Body of pancreas (tissue), 4 donors: ENCODE measurements at regions not wholly inside any gene's neighbourhood (a gene's known extent, or its start where the extent isn't known, plus 50 kb on each side); places are given as distances from the start of the nearest gene placed in this dataset.

Experiments
- ATAC-seq: fragments of 150-250 bp; one replicate; pipeline ENCODE4 v1.9.1; 2016
- DNase-seq, 4 donors: peaks; one replicate each; pipeline ENCODE4 v3.0.0-alpha.2; 2019
- H3K27ac ChIP-seq, 4 donors: fragments of 200-600 bp; sonication (generic); 1 replicate in 3 of 4; 2 replicates in 1 of 4; pipeline versions ENCODE4 v1.5.1 to v1.6.1; 2016 to 2019; ENCODE audit warnings: mild to moderate bottlenecking in 1 of 4, mixed read lengths in 1 of 4, moderate library complexity in 1 of 4
- H3K27me3 ChIP-seq, 2 donors: fragments of 200-600 bp; sonication (generic); one replicate each; pipeline ENCODE4 v1.6.0; 2016; ENCODE audit warnings: mild to moderate bottlenecking in 1 of 2
- H3K36me3 ChIP-seq, 2 donors: fragments of 200-600 bp; sonication (generic); replicated peaks in 1 of 2; 2 replicates each; pipeline ENCODE4 v1.5.1; 2016; ENCODE audit warnings: low read depth in 2 of 2; ENCODE audit not compliant: insufficient read depth in 1 of 2
- H3K4me1 ChIP-seq: fragments of 200-600 bp; sonication (generic); one replicate; pipeline ENCODE4 v1.6.0; 2016
- H3K4me3 ChIP-seq, 2 donors: fragments of 200-600 bp; sonication (generic); 1 replicate in 1 of 2; 2 replicates in 1 of 2; pipeline ENCODE4 v1.5.1; 2016 to 2019
- H3K9me3 ChIP-seq, 3 donors: fragments of 200-600 bp; sonication (generic); 1 replicate in 2 of 3; 2 replicates in 1 of 3; pipeline ENCODE4 v1.5.1; 2016
- CTCF ChIP-seq, 7 experiments: fragments of 450-650 bp in 4 of 7; fragments of 200-600 bp in 3 of 7; sonication (generic) in 3 of 7; IDR thresholded peaks; one replicate each; pipeline ENCODE4 v1.5.1; 2016 to 2019; ENCODE audit warnings: antibody characterized with exemption in 7 of 7
- POLR2A ChIP-seq, 3 donors: fragments of 450-650 bp; IDR thresholded peaks; one replicate each; pipeline ENCODE4 v1.6.1; 2016; ENCODE audit warnings: antibody characterized with exemption in 3 of 3, mild to moderate bottlenecking in 2 of 3
- WGBS, 2 donors: methylation state at CpG; one replicate each; pipeline ENCODE4 v1.1.5; 2017; 5-methylcytosine and 5-hydroxymethylcytosine counted together
- intact Hi-C: fragments of 100-400 bp; cut with DNase I; formaldehyde crosslinking; loops from one replicate; pipeline ENCODE4 v1.15.1; 2023

GRCh38 chr6:27679964-27680694, 207.2 kb upstream of the ZNF184 start:
- H3K27me3 ChIP-seq: peaks cover 0 to 51% of the 10 kb centered on the region in 2 donors
- no peak for ATAC-seq
- intact Hi-C loops: no loop called here

GRCh38 chr6:27679308-27679963, 206.5 kb upstream of the ZNF184 start:
- ATAC-seq (no peak), DNase-seq (no peak)
- H3K4me1 ChIP-seq: no peaks in the 10 kb centered on the region
- no peak overlapping the region for H3K4me3 ChIP-seq
- H3K36me3 ChIP-seq: no peaks in the 10 kb centered on the region
- H3K27me3 ChIP-seq: peaks cover 0 to 51% of the 10 kb centered on the region in 2 donors
- no peak for TF ChIP-seq POLR2A (IDR thresholded peaks at IDR 0.05)
- TF ChIP-seq CTCF (IDR thresholded peaks at IDR 0.05): no peak
- H3K9me3 ChIP-seq: peaks cover 0 to 5% (median 0%) of the 10 kb centered on the region in 3 donors
- H3K27ac ChIP-seq: no peak overlapping the region
- intact Hi-C loops: no loop called here
- WGBS, 2 donors: 9 to 13% methylated on average over 27 of the region's 27 CpGs

More at GRCh38 chr6:27679964-27680694, 207.2 kb upstream of the ZNF184 start:
- DNase-seq: no peak
- Histone ChIP-seq H3K36me3 (no peaks in the 10 kb centered on the region), H3K27ac (no peak overlapping the region), H3K9me3 (peaks cover 0 to 5% (median 0%) of the 10 kb centered on the region in 3 donors), H3K4me1 (no peaks in the 10 kb centered on the region), H3K4me3 (no peak overlapping the region)
- WGBS, 2 donors: 8 to 20% methylated on average over 47 of the region's 47 CpGs
- TF ChIP-seq CTCF (IDR thresholded peaks at IDR 0.05): no peak
- no peak for TF ChIP-seq POLR2A (IDR thresholded peaks at IDR 0.05)

GRCh38 chr6:27678469-27678868, 205.6 kb upstream of the ZNF184 start:
- Histone ChIP-seq H3K4me3 (no peak overlapping the region), H3K36me3 (no peaks in the 10 kb centered on the region), H3K27me3 (peaks cover 0 to 51% of the 10 kb centered on the region in 2 donors), H3K9me3 (peaks cover 0 to 5% (median 0%) of the 10 kb centered on the region in 3 donors), H3K4me1 (no peaks in the 10 kb centered on the region), H3K27ac (no peak overlapping the region)
- DNase-seq (no peak), ATAC-seq (no peak)
- TF ChIP-seq CTCF (IDR thresholded peaks at IDR 0.05) (no peak), POLR2A (IDR thresholded peaks at IDR 0.05) (no peak)
- intact Hi-C loops: no loop called here
- 36 to 52% methylated on average over 5 of the region's 5 CpGs for WGBS, 2 donors

- Histone ChIP-seq H3K36me3 (no peaks in the 10 kb centered on the region), H3K9me3 (peaks cover 0 to 5% (median 0%) of the 10 kb centered on the region in 3 donors), H3K4me3 (no peak overlapping the region), H3K27me3 (peaks cover 0 to 29% of the 10 kb centered on the region in 2 donors), H3K4me1 (no peaks in the 10 kb centered on the region), H3K27ac (no peak overlapping the region)
- DNase-seq: no peak
- TF ChIP-seq CTCF (IDR thresholded peaks at IDR 0.05): no peak
- TF ChIP-seq POLR2A (IDR thresholded peaks at IDR 0.05): no peak
- WGBS, 2 donors: 62 to 65% methylated on average over 9 of the region's 9 CpGs
- intact Hi-C loops: no loop called here
- ATAC-seq: no peak
These were observed 202.0 kb upstream of the ZNF184 start for GRCh38 chr6:27674882-27675281.
